ENCODE measurements at regions not wholly inside any gene's neighbourhood (a gene's known extent, or its start where the extent isn't known, plus 50 kb on each side); places are given as distances from the start of the nearest gene placed in this dataset.

DNA sequence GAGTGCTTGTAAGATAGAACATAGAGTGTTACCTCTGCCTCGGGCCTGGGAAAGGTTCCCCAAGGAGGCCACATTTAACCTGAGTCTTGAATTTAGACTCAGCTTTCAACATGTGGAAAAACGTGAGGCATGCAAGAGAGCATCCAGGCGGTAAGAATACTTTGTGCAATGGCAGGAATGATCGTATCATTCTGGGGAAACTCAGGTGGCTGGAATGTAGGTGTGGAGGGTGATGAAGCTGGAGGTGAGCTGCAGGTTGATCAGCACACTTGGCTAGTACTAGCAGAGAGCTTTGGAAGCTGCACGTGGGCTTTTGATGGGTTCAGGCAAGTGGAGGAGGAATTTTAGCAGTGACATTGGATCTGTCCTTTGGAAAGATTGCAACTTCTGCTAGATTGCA lies 270.3 kb upstream of the RAG2 start (continued):
- TF ChIP-seq, protein P1, sequence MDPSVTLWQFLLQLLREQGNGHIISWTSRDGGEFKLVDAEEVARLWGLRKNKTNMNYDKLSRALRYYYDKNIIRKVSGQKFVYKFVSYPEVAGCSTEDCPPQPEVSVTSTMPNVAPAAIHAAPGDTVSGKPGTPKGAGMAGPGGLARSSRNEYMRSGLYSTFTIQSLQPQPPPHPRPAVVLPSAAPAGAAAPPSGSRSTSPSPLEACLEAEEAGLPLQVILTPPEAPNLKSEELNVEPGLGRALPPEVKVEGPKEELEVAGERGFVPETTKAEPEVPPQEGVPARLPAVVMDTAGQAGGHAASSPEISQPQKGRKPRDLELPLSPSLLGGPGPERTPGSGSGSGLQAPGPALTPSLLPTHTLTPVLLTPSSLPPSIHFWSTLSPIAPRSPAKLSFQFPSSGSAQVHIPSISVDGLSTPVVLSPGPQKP (IDR thresholded peaks at IDR 0.05; ENCODE audit: low read depth, low read length) = no peak
- TF ChIP-seq GATA3 (IDR thresholded peaks at IDR 0.05; ENCODE audit: borderline replicate concordance) = no peak

DNA sequence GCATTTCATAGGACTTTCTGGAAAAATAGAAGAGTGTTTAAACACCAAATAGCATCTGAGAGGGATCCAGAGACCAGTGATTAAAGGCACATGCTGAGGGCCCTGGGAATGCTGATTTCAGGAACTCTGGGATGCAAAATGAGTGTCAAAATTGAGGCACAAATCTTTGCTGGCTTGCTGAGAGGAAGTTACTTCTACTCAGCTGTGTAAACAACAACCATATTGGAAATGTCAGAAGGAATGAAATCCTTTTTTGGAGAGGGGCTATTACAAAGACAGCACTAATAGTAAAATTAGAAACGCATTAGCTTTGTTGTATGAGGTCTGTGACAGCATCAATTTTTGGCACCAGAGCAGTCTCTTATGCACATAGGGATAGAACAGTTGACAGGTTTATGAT lies 267.8 kb upstream of the RAG2 start:
- POLR2A ChIA-PET = no interaction called here
- Histone ChIP-seq H3K9me3 (no peaks in the 10 kb centered on the region), H3K4me1 (no peaks in the 10 kb centered on the region), H3K27ac (no peak overlapping the region), H3K4me3 (no peak overlapping the region), H3K4me2 (no peak overlapping the region)
- no peak for TF ChIP-seq PHF8 (IDR thresholded peaks at IDR 0.05; ENCODE audit: borderline replicate concordance, low read depth)
- TF ChIP-seq RAD21 (conservative IDR thresholded peaks at IDR 0.05 in 1 of 2, IDR thresholded peaks at IDR 0.05 in 1 of 2) = no peak
- TF ChIP-seq SREBF2 (IDR thresholded peaks at IDR 0.05) = no peak
- no peak for TF ChIP-seq HOXA7 (CRISPR knock-in tag; IDR thresholded peaks at IDR 0.05)
- TF ChIP-seq, protein P1 (IDR thresholded peaks at IDR 0.05; ENCODE audit: low read depth, low read length) = no peak
- no peak for TF ChIP-seq CHD4 (IDR thresholded peaks at IDR 0.05; ENCODE audit: borderline replicate concordance)
- TF ChIP-seq, protein P2, sequence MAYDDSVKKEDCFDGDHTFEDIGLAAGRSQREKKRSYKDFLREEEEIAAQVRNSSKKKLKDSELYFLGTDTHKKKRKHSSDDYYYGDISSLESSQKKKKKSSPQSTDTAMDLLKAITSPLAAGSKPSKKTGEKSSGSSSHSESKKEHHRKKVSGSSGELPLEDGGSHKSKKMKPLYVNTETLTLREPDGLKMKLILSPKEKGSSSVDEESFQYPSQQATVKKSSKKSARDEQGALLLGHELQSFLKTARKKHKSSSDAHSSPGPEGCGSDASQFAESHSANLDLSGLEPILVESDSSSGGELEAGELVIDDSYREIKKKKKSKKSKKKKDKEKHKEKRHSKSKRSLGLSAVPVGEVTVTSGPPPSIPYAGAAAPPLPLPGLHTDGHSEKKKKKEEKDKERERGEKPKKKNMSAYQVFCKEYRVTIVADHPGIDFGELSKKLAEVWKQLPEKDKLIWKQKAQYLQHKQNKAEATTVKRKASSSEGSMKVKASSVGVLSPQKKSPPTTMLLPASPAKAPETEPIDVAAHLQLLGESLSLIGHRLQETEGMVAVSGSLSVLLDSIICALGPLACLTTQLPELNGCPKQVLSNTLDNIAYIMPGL (CRISPR knock-in tag; IDR thresholded peaks at IDR 0.05; ENCODE audit: borderline replicate concordance) = no peak
- TF ChIP-seq EHF (CRISPR knock-in tag; IDR thresholded peaks at IDR 0.05) = no peak
- TF ChIP-seq RNF2 (IDR thresholded peaks at IDR 0.05; ENCODE audit: borderline replicate concordance, low read depth) = no peak
- TF ChIP-seq ZFP36 (IDR thresholded peaks at IDR 0.05; ENCODE audit: borderline replicate concordance, partially characterized antibody) = no peak
- CTCF ChIA-PET = no interaction called here
- DNase-seq (ENCODE audit: low read depth in 1 of 2, low spot score in 1 of 2) (no peak), FAIRE-seq (no peak), ATAC-seq (no peak)
- 4% methylated on average over 1 of the region's 1 CpG for WGBS (ENCODE audit: missing lambda C conversion rate)

DNA sequence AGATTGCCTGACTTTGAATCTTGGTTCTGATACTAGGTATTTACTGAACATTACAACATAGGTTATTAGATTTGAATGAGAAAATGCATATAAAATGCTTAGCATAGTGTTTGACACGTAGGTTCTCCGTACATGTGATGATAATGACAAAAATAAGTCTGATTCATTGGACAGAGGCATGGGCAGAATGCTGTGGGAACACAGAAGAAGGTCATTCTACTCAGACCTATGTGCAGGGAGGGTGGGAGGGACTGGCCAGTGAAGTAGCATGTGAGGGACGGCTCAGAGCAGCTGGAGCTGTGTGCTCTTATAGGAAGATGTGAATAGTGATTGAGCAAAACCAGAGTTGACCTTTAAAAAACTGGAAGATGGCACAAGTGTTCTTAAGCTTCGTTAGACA lies 256.8 kb upstream of the RAG2 start:
- no peak for FAIRE-seq
- no peaks in the 10 kb centered on the region for H3K4me1 ChIP-seq
- ChIA-PET POLR2A (no interaction called here), CTCF (interaction anchor here (1.3 kb wide), 1 partner anchor 108 kb away, joined by 3 read pairs; no protein-coding TSS in a partner anchor)
- no peak overlapping the region for H3K27ac ChIP-seq
- no peaks in the 10 kb centered on the region for H3K9me3 ChIP-seq
- no peak overlapping the region for H3K4me2 ChIP-seq
- under 1% methylated on average over 4 of the region's 4 CpGs for WGBS (ENCODE audit: missing lambda C conversion rate)
- ATAC-seq = no peak
- H3K4me3 ChIP-seq = no peak overlapping the region
- TF ChIP-seq BHLHE40 (IDR thresholded peaks at IDR 0.05; ENCODE audit: low read depth, low read length) = no peak
- TF ChIP-seq RCOR1 (IDR thresholded peaks at IDR 0.05; ENCODE audit: low read depth, low read length) = no peak
- TF ChIP-seq ESRRA (IDR thresholded peaks at IDR 0.05; ENCODE audit: borderline replicate concordance, low read length) = no peak
- TF ChIP-seq RFX5 (IDR thresholded peaks at IDR 0.05) = no peak
- no peak for TF ChIP-seq CHD2 (IDR thresholded peaks at IDR 0.05; ENCODE audit: low read length, partially characterized antibody)
- TF ChIP-seq, protein P3, sequence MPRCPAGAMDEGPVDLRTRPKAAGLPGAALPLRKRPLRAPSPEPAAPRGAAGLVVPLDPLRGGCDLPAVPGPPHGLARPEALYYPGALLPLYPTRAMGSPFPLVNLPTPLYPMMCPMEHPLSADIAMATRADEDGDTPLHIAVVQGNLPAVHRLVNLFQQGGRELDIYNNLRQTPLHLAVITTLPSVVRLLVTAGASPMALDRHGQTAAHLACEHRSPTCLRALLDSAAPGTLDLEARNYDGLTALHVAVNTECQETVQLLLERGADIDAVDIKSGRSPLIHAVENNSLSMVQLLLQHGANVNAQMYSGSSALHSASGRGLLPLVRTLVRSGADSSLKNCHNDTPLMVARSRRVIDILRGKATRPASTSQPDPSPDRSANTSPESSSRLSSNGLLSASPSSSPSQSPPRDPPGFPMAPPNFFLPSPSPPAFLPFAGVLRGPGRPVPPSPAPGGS (IDR thresholded peaks at IDR 0.05) = no peak
- no peak for TF ChIP-seq SMC3 (IDR thresholded peaks at IDR 0.05)
- TF ChIP-seq KDM1A (IDR thresholded peaks at IDR 0.05; ENCODE audit: low read depth) = no peak
- no peak for TF ChIP-seq NR3C1 (IDR thresholded peaks at IDR 0.05)
- no peak for TF ChIP-seq CHD4 (IDR thresholded peaks at IDR 0.05; ENCODE audit: borderline replicate concordance)
- TF ChIP-seq, protein P4, sequence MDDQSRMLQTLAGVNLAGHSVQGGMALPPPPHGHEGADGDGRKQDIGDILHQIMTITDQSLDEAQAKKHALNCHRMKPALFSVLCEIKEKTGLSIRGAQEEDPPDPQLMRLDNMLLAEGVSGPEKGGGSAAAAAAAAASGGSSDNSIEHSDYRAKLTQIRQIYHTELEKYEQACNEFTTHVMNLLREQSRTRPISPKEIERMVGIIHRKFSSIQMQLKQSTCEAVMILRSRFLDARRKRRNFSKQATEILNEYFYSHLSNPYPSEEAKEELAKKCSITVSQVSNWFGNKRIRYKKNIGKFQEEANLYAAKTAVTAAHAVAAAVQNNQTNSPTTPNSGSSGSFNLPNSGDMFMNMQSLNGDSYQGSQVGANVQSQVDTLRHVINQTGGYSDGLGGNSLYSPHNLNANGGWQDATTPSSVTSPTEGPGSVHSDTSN (IDR thresholded peaks at IDR 0.05) = no peak
- TF ChIP-seq HOXB13 (CRISPR knock-in tag; IDR thresholded peaks at IDR 0.05; ENCODE audit: low read depth) = no peak
- TF ChIP-seq ZSCAN20 (CRISPR knock-in tag; IDR thresholded peaks at IDR 0.05) = no peak
- TF ChIP-seq ZC3H11A (IDR thresholded peaks at IDR 0.05) = no peak
- TF ChIP-seq MAZ (IDR thresholded peaks at IDR 0.05; ENCODE audit: borderline replicate concordance, low read depth, low read length) = no peak
- no peak for TF ChIP-seq MAFK (IDR thresholded peaks at IDR 0.05; ENCODE audit: partially characterized antibody)
- no peak for TF ChIP-seq RAD21 (conservative IDR thresholded peaks at IDR 0.05 in 1 of 2, IDR thresholded peaks at IDR 0.05 in 1 of 2)
- TF ChIP-seq FOSL2 (IDR thresholded peaks at IDR 0.05) = no peak
- no peak for TF ChIP-seq FOSL2 (CRISPR knock-in tag; IDR thresholded peaks at IDR 0.05)
- DNase-seq (ENCODE audit: low read depth in 1 of 2, low spot score in 1 of 2) = no peak
